ENCODE measurements at regions not wholly inside any gene's neighbourhood (a gene's known extent, or its start where the extent isn't known, plus 50 kb on each side); places are given as distances from the start of the nearest gene placed in this dataset.
"Not testable (repeated sequence)": the region's sequence is repeated elsewhere in the genome, so short reads cannot be mapped to it uniquely, and the experiment has no call there.

DNA sequence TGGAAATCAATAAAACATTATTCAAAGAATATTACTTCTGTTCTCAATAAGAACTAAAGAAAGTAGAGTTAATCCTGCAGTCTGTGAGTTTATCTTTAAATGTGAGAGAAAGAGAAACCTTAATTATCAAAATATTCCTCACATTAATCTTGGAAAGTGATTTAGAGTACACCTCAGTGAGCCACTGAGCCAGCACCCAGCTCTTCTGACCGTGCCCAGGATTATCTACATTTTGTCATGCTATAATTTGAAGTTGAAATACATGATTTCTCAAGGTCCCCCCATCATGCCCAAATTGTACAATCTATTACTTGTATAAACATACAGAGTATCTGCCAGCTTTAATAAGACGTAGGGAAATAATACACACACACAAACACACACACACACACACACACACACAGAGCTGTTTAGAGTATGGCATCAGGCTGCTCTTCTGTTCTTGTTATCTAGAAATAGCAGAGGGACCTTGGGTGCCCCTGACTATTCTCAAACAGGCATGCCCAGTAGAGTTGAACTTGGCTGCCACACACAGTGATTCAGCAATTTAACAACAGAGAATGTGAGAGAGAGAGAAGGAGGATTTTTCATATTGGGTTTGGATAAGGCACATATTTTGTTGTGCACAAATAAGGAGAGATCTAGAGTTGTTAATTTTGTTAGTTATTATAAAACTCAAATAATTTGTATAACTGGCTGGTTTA is 74.4 kb downstream of the P2RY1 start:
- no peaks in the 10 kb centered on the region for H3K36me3 ChIP-seq (ENCODE audit: control insufficient read depth, insufficient read depth, low read length)
- H3K18ac ChIP-seq (ENCODE audit: low read length), result no peak overlapping the region
- H3K9ac ChIP-seq (ENCODE audit: low read length), result no peak overlapping the region
- no peak overlapping the region for H2AK5ac ChIP-seq (ENCODE audit: low read length)
- no peak overlapping the region for H3K4me2 ChIP-seq (ENCODE audit: low read length)
- H3K27me3 ChIP-seq (ENCODE audit: insufficient read depth, low read length, poor library complexity), result no peaks in the 10 kb centered on the region
- no peak overlapping the region for H3K27ac ChIP-seq (ENCODE audit: low read depth, low read length)
- DNase-seq, result peak; percentile 2
- no peak overlapping the region for H3K56ac ChIP-seq (ENCODE audit: low read length)
- no peak overlapping the region for H4K5ac ChIP-seq (ENCODE audit: low read length)
- no CpG with 5 or more reads among the region's 2 CpGs for WGBS (ENCODE audit: extremely low coverage, insufficient coverage, low lambda C conversion rate)
- no peak overlapping the region for H2BK120ac ChIP-seq (ENCODE audit: low read depth, low read length)
- no peak overlapping the region for H3K4me3 ChIP-seq (ENCODE audit: low read length)
- H4K8ac ChIP-seq (ENCODE audit: low read depth, low read length), result peak overlapping the region; percentile 39
- H3K79me1 ChIP-seq (ENCODE audit: low read length), result no peaks in the 10 kb centered on the region
- H2BK5ac ChIP-seq (ENCODE audit: low read length), result no peak overlapping the region
- H2BK15ac ChIP-seq (replicated peaks; ENCODE audit: low read depth), result no peak overlapping the region
- H3K23ac ChIP-seq (ENCODE audit: low read length), result no peak overlapping the region
- no peak overlapping the region for H3K4ac ChIP-seq (ENCODE audit: low read depth, low read length)
- no peaks in the 10 kb centered on the region for H3K4me1 ChIP-seq (ENCODE audit: control insufficient read depth, low read depth, low read length)
- no peaks in the 10 kb centered on the region for H3K79me2 ChIP-seq (ENCODE audit: control insufficient read depth, insufficient read depth, low read length)

GRCh38 chr3:152910211-152910610 is 75.3 kb downstream of the P2RY1 start:
- Histone ChIP-seq H2BK15ac (replicated peaks; ENCODE audit: low read depth) (no peak overlapping the region), H3K4me3 (ENCODE audit: low read length) (no peak overlapping the region), H2BK5ac (ENCODE audit: low read length) (no peak overlapping the region), H3K56ac (ENCODE audit: low read length) (no peak overlapping the region), H3K27ac (ENCODE audit: low read depth, low read length) (no peak overlapping the region), H3K36me3 (ENCODE audit: control insufficient read depth, insufficient read depth, low read length) (no peaks in the 10 kb centered on the region), H4K5ac (ENCODE audit: low read length) (no peak overlapping the region), H3K27me3 (ENCODE audit: insufficient read depth, low read length, poor library complexity) (no peaks in the 10 kb centered on the region), H3K4me2 (ENCODE audit: low read length) (no peak overlapping the region), H3K18ac (ENCODE audit: low read length) (no peak overlapping the region), H3K4me1 (ENCODE audit: control insufficient read depth, low read depth, low read length) (no peaks in the 10 kb centered on the region), H3K4ac (ENCODE audit: low read depth, low read length) (no peak overlapping the region), H3K23ac (ENCODE audit: low read length) (no peak overlapping the region), H3K79me1 (ENCODE audit: low read length) (no peaks in the 10 kb centered on the region), H2BK120ac (ENCODE audit: low read depth, low read length) (no peak overlapping the region), H3K9ac (ENCODE audit: low read length) (no peak overlapping the region), H4K8ac (ENCODE audit: low read depth, low read length) (no peak overlapping the region), H3K79me2 (ENCODE audit: control insufficient read depth, insufficient read depth, low read length) (no peaks in the 10 kb centered on the region), H2AK5ac (ENCODE audit: low read length) (no peak overlapping the region)
- DNase-seq, result peak; percentile 52
- no CpG with 5 or more reads among the region's 4 CpGs for WGBS (ENCODE audit: extremely low coverage, insufficient coverage, low lambda C conversion rate)

DNA sequence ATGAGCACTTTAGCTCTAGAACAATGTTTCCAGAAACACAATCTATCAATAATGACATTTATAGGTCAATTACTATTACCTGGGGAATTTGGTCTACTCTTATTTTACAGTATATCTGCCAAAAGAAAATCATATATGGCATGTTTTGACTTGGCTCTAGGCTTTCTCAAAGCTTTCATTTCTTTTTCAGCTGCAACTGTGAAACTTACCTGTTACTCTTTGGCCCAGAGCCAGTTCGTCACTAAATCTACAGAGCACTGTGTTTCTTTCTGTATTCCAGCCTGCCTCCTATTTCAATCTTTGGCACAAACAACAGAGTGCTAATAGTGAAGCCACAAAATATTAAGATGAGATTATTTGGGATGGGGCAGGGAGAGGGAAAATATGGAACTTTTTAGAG is 76.0 kb downstream of the P2RY1 start:
- no peak overlapping the region for H2BK15ac ChIP-seq (replicated peaks; ENCODE audit: low read depth)
- no peak overlapping the region for H3K4me3 ChIP-seq (ENCODE audit: low read length)
- H3K27ac ChIP-seq (ENCODE audit: low read depth, low read length), result no peak overlapping the region
- H3K79me2 ChIP-seq (ENCODE audit: control insufficient read depth, insufficient read depth, low read length), result no peaks in the 10 kb centered on the region
- H4K8ac ChIP-seq (ENCODE audit: low read depth, low read length), result no peak overlapping the region
- no peak overlapping the region for H3K4ac ChIP-seq (ENCODE audit: low read depth, low read length)
- H3K23ac ChIP-seq (ENCODE audit: low read length), result no peak overlapping the region
- no peak for DNase-seq
- H3K4me2 ChIP-seq (ENCODE audit: low read length), result no peak overlapping the region
- no peak overlapping the region for H4K5ac ChIP-seq (ENCODE audit: low read length)
- no peaks in the 10 kb centered on the region for H3K79me1 ChIP-seq (ENCODE audit: low read length)
- no peak overlapping the region for H2BK120ac ChIP-seq (ENCODE audit: low read depth, low read length)
- no CpG with 5 or more reads among the region's 1 CpG for WGBS (ENCODE audit: extremely low coverage, insufficient coverage, low lambda C conversion rate)
- H3K4me1 ChIP-seq (ENCODE audit: control insufficient read depth, low read depth, low read length), result no peaks in the 10 kb centered on the region
- no peaks in the 10 kb centered on the region for H3K27me3 ChIP-seq (ENCODE audit: insufficient read depth, low read length, poor library complexity)
- no peak overlapping the region for H3K9ac ChIP-seq (ENCODE audit: low read length)
- H3K36me3 ChIP-seq (ENCODE audit: control insufficient read depth, insufficient read depth, low read length), result no peaks in the 10 kb centered on the region
- H2AK5ac ChIP-seq (ENCODE audit: low read length), result no peak overlapping the region
- H3K18ac ChIP-seq (ENCODE audit: low read length), result no peak overlapping the region
- no peak overlapping the region for H2BK5ac ChIP-seq (ENCODE audit: low read length)
- no peak overlapping the region for H3K56ac ChIP-seq (ENCODE audit: low read length)

GRCh38 chr3:152914743-152915142 is 79.8 kb downstream of the P2RY1 start:
- not testable (repeated sequence) for H3K79me1 ChIP-seq (ENCODE audit: low read length); H3K4me1 ChIP-seq (ENCODE audit: control insufficient read depth, low read depth, low read length); H3K36me3 ChIP-seq (ENCODE audit: control insufficient read depth, insufficient read depth, low read length); H3K27ac ChIP-seq (ENCODE audit: low read depth, low read length); H2AK5ac ChIP-seq (ENCODE audit: low read length); H3K23ac ChIP-seq (ENCODE audit: low read length); DNase-seq; H3K9ac ChIP-seq (ENCODE audit: low read length); H3K27me3 ChIP-seq (ENCODE audit: insufficient read depth, low read length, poor library complexity); H3K4ac ChIP-seq (ENCODE audit: low read depth, low read length); H2BK120ac ChIP-seq (ENCODE audit: low read depth, low read length); H3K4me3 ChIP-seq (ENCODE audit: low read length); H3K56ac ChIP-seq (ENCODE audit: low read length); H3K79me2 ChIP-seq (ENCODE audit: control insufficient read depth, insufficient read depth, low read length); H3K18ac ChIP-seq (ENCODE audit: low read length); H3K4me2 ChIP-seq (ENCODE audit: low read length); H4K5ac ChIP-seq (ENCODE audit: low read length); H2BK5ac ChIP-seq (ENCODE audit: low read length); H2BK15ac ChIP-seq (replicated peaks; ENCODE audit: low read depth); H4K8ac ChIP-seq (ENCODE audit: low read depth, low read length)
- no CpG with 5 or more reads among the region's 8 CpGs for WGBS (ENCODE audit: extremely low coverage, insufficient coverage, low lambda C conversion rate)

- Histone ChIP-seq H2BK15ac (replicated peaks; ENCODE audit: low read depth) (no peak overlapping the region), H3K9ac (ENCODE audit: low read length) (no peak overlapping the region), H2BK5ac (ENCODE audit: low read length) (no peak overlapping the region), H3K23ac (ENCODE audit: low read length) (no peak overlapping the region), H3K18ac (ENCODE audit: low read length) (no peak overlapping the region), H3K27me3 (ENCODE audit: insufficient read depth, low read length, poor library complexity) (no peaks in the 10 kb centered on the region), H3K79me2 (ENCODE audit: control insufficient read depth, insufficient read depth, low read length) (no peaks in the 10 kb centered on the region), H4K5ac (ENCODE audit: low read length) (no peak overlapping the region), H3K36me3 (ENCODE audit: control insufficient read depth, insufficient read depth, low read length) (no peaks in the 10 kb centered on the region), H4K8ac (ENCODE audit: low read depth, low read length) (no peak overlapping the region), H3K56ac (ENCODE audit: low read length) (no peak overlapping the region), H2AK5ac (ENCODE audit: low read length) (no peak overlapping the region), H3K4me1 (ENCODE audit: control insufficient read depth, low read depth, low read length) (no peaks in the 10 kb centered on the region), H3K4me2 (ENCODE audit: low read length) (no peak overlapping the region), H3K4me3 (ENCODE audit: low read length) (no peak overlapping the region), H3K4ac (ENCODE audit: low read depth, low read length) (no peak overlapping the region), H2BK120ac (ENCODE audit: low read depth, low read length) (no peak overlapping the region), H3K79me1 (ENCODE audit: low read length) (no peaks in the 10 kb centered on the region), H3K27ac (ENCODE audit: low read depth, low read length) (no peak overlapping the region)
- no CpG with 5 or more reads among the region's 3 CpGs for WGBS (ENCODE audit: extremely low coverage, insufficient coverage, low lambda C conversion rate)
- peak; percentile 11 for DNase-seq
Observed at GRCh38 chr3:152915695-152916094, 80.8 kb downstream of the P2RY1 start.

GRCh38 chr3:152916753-152917279 is 81.9 kb downstream of the P2RY1 start:
- no peak overlapping the region for H3K9ac ChIP-seq (ENCODE audit: low read length)
- no peak overlapping the region for H3K23ac ChIP-seq (ENCODE audit: low read length)
- H3K4me3 ChIP-seq (ENCODE audit: low read length), result no peak overlapping the region
- H3K4me1 ChIP-seq (ENCODE audit: control insufficient read depth, low read depth, low read length), result no peaks in the 10 kb centered on the region
- H3K4ac ChIP-seq (ENCODE audit: low read depth, low read length), result no peak overlapping the region
- no peaks in the 10 kb centered on the region for H3K79me2 ChIP-seq (ENCODE audit: control insufficient read depth, insufficient read depth, low read length)
- no peak overlapping the region for H2AK5ac ChIP-seq (ENCODE audit: low read length)
- no peak overlapping the region for H4K5ac ChIP-seq (ENCODE audit: low read length)
- no peak overlapping the region for H2BK120ac ChIP-seq (ENCODE audit: low read depth, low read length)
- no peaks in the 10 kb centered on the region for H3K27me3 ChIP-seq (ENCODE audit: insufficient read depth, low read length, poor library complexity)
- H3K4me2 ChIP-seq (ENCODE audit: low read length), result no peak overlapping the region
- no peak overlapping the region for H4K8ac ChIP-seq (ENCODE audit: low read depth, low read length)
- no peak overlapping the region for H3K27ac ChIP-seq (ENCODE audit: low read depth, low read length)
- H3K18ac ChIP-seq (ENCODE audit: low read length), result no peak overlapping the region
- no peak overlapping the region for H2BK5ac ChIP-seq (ENCODE audit: low read length)
- H3K56ac ChIP-seq (ENCODE audit: low read length), result no peak overlapping the region
- H2BK15ac ChIP-seq (replicated peaks; ENCODE audit: low read depth), result no peak overlapping the region
- no peak for DNase-seq
- no peaks in the 10 kb centered on the region for H3K79me1 ChIP-seq (ENCODE audit: low read length)
- H3K36me3 ChIP-seq (ENCODE audit: control insufficient read depth, insufficient read depth, low read length), result no peaks in the 10 kb centered on the region
- no CpG with 5 or more reads among the region's 5 CpGs for WGBS (ENCODE audit: extremely low coverage, insufficient coverage, low lambda C conversion rate)

Measured in mesendoderm (in vitro differentiated cells).